K562 (cell line): ENCODE measurements at regions not wholly inside any gene's neighbourhood (a gene's known extent, or its start where the extent isn't known, plus 50 kb on each side); places are given as distances from the start of the nearest gene placed in this dataset.

ENCODE experiments used
- ATAC-seq: fragments of 200-7000 bp; cut with Tn5 transposase; 3 replicates; pipeline ENCODE4 v1.9.1; 2020; ENCODE audit warnings: moderate library complexity
- BruUV-seq: library from RNA; stranded (reverse); fragments of 400-500 nt; replicated peaks from 2 replicates; lab custom pipeline; 2021; lab: Mats Ljungman, UMichigan
- CTCF ChIA-PET: fragments of 300-600 bp; formaldehyde crosslinking; extraction: SDS; loops from one replicate; lab custom pipeline; 2021; ENCODE audit warnings: low intra/inter-chr PET ratio; lab: Yijun Ruan, JAX
- POLR2A ChIA-PET: fragments of 300-600, 350-650 bp; sonication (Branson Sonifier 250); formaldehyde crosslinking; extraction: SDS; loops from one replicate; lab custom pipeline; 2021; ENCODE audit warnings: antibody characterized with exemption, inconsistent platforms; lab: Yijun Ruan, JAX
- DNase-seq, 4 experiments: peaks; one replicate each; pipeline versions ENCODE4 v3.0.0 to v3.0.0-alpha.2; 2011 to 2018; ENCODE audit warnings: low spot score in 3 of 4, mixed read lengths in 3 of 4; ENCODE audit errors: extremely low read depth in 1 of 4
- FAIRE-seq: peaks from 2 replicates; lab custom pipeline; 2011; peaks lifted over from hg19 to GRCh38; lab: Jason Lieb, UNC
- H2AFZ ChIP-seq: 2 replicates; pipeline ENCODE4 v1.6.0; 2011; ENCODE audit warnings: low read depth, low read length, control low read depth, inconsistent platforms
- H3K27ac ChIP-seq: fragments of 200-600 bp; 3 replicates; pipeline ENCODE4 v1.8.0; 2011; ENCODE audit warnings: low read depth, mild to moderate bottlenecking, control low read depth, inconsistent platforms, low read length, moderate library complexity, mixed read lengths; ENCODE audit errors: extremely low read depth
- H3K27me3 ChIP-seq, 2 experiments: fragments of 300-600 bp in 1 of 2; 2 replicates in 1 of 2; 3 replicates in 1 of 2; pipeline versions ENCODE4 v1.6.0 to v1.8.0; 2011; ENCODE audit warnings: inconsistent platforms in 2 of 2, low read length in 2 of 2, mild to moderate bottlenecking in 1 of 2, mixed read lengths in 1 of 2, moderate library complexity in 1 of 2; ENCODE audit not compliant: control insufficient read depth in 2 of 2, insufficient read depth in 2 of 2
- H3K36me3 ChIP-seq: fragments of 300-600 bp; 3 replicates; pipeline ENCODE4 v1.8.0; 2011; ENCODE audit warnings: mild to moderate bottlenecking, low read length, inconsistent platforms; ENCODE audit not compliant: control insufficient read depth, insufficient read depth
- H3K4me1 ChIP-seq, 2 experiments: fragments of 200-600 bp in 1 of 2; replicated peaks in 1 of 2; 2 replicates in 1 of 2; 3 replicates in 1 of 2; pipeline versions ENCODE4 v1.5.1 to v1.8.0; 2011; ENCODE audit warnings: inconsistent platforms in 2 of 2, low read length in 2 of 2, mild to moderate bottlenecking in 1 of 2, mixed read lengths in 1 of 2, moderate library complexity in 1 of 2; ENCODE audit not compliant: control insufficient read depth in 2 of 2, insufficient read depth in 2 of 2
- H3K4me2 ChIP-seq: 2 replicates; pipeline ENCODE4 v1.6.1; 2011; ENCODE audit warnings: low read length, control low read depth, inconsistent platforms, mixed read lengths; ENCODE audit not compliant: insufficient read depth
- H3K4me3 ChIP-seq: fragments of 200-600 bp; sonication (generic), shearing (Covaris generic); 2 replicates; pipeline ENCODE4 v1.5.1; 2016; ENCODE audit warnings: control low read depth, inconsistent platforms
- H3K79me2 ChIP-seq: fragments of 200-600 bp; 3 replicates; pipeline ENCODE4 v1.8.0; 2011; ENCODE audit warnings: low read length, inconsistent platforms; ENCODE audit not compliant: control insufficient read depth, insufficient read depth
- H3K9ac ChIP-seq, 2 experiments: 2 replicates each; pipeline versions ENCODE4 v1.6.0 to v1.6.1; 2011; ENCODE audit warnings: low read depth in 2 of 2, low read length in 2 of 2, control low read depth in 1 of 2, inconsistent platforms in 1 of 2, mild to moderate bottlenecking in 1 of 2, mixed read lengths in 1 of 2; ENCODE audit not compliant: insufficient read depth in 1 of 2
- H3K9me1 ChIP-seq: one replicate; pipeline ENCODE4 v1.6.0; 2011; ENCODE audit warnings: inconsistent platforms, mild to moderate bottlenecking, low read length, moderate library complexity; ENCODE audit not compliant: control insufficient read depth, insufficient read depth
- H3K9me3 ChIP-seq: replicated peaks from 2 replicates; pipeline ENCODE4 v1.5.1; 2011; ENCODE audit warnings: low read depth, low read length, inconsistent platforms; ENCODE audit not compliant: control insufficient read depth, insufficient read depth
- H4K20me1 ChIP-seq: replicated peaks from 2 replicates; pipeline ENCODE4 v1.6.1; 2011; ENCODE audit warnings: low read length, inconsistent platforms, mixed read lengths; ENCODE audit not compliant: control insufficient read depth, insufficient read depth
- EP300 ChIP-seq: IDR thresholded peaks from 2 replicates; pipeline ENCODE4 v1.6.1; 2012; ENCODE audit warnings: low read length, improper control_type of control experiment
- HDAC3 ChIP-seq: fragments of 450-650 bp; IDR thresholded peaks from 2 replicates; pipeline ENCODE4 v1.6.1; 2018; ENCODE audit warnings: borderline replicate concordance, mild to moderate bottlenecking, moderate library complexity; ENCODE audit not compliant: partially characterized antibody
- ZNF174 ChIP-seq: fragments of 250-450 bp; sonication (Bioruptor Pico); IDR thresholded peaks from 2 replicates; pipeline ENCODE4 v1.4.0; 2020; ENCODE audit warnings: mild to moderate bottlenecking
- WGBS: fragments of 100-300 bp; shearing (Covaris generic); methylation state at CpG from one replicate; pipeline ENCODE4 v1.1.6; 2016; ENCODE audit warnings: low coverage, mixed read lengths; ENCODE audit not compliant: insufficient coverage; ENCODE audit errors: missing lambda C conversion rate; 5-methylcytosine and 5-hydroxymethylcytosine counted together
- in situ Hi-C: fragments of 300-500 bp; cut with MboI; formaldehyde crosslinking; loops from 4 replicates; pipeline ENCODE4 v1.15.0; 2018; ENCODE audit warnings: inconsistent platforms, mixed read lengths
- intact Hi-C: fragments of 100-400 bp; cut with micrococcal nuclease; formaldehyde crosslinking; loops from 2 replicates; pipeline ENCODE4 v1.14.2; 2022
- TF ChIP-seq, protein P1 (sequence below): fragments of 450-650 bp; IDR thresholded peaks from 2 replicates; pipeline ENCODE4 v1.6.1; 2016; ENCODE audit warnings: low read depth

DNA sequence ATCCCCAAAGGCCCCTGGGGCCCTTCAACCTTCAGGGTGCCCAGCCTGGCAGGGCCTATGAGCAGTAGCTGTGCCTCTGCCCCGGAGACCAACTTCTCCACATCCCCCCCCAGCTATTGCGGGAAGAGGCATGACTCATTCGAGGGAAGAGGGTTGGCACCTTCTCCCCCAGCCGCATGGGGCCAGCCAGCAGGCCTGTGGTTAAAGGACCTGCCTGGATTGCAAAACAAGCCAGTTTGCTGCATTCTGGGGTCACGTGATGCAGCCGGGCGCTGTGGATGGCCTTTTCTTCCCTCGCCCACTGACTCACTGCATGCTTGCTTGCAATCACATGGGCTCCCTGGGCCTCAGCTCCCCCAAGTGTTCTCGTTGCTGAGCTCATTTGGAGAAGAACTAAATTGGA is 182.5 kb downstream of the MAFB start (continued):
- no peak for TF ChIP-seq ZNF174 (CRISPR knock-in tag)
- TF ChIP-seq, protein P1, sequence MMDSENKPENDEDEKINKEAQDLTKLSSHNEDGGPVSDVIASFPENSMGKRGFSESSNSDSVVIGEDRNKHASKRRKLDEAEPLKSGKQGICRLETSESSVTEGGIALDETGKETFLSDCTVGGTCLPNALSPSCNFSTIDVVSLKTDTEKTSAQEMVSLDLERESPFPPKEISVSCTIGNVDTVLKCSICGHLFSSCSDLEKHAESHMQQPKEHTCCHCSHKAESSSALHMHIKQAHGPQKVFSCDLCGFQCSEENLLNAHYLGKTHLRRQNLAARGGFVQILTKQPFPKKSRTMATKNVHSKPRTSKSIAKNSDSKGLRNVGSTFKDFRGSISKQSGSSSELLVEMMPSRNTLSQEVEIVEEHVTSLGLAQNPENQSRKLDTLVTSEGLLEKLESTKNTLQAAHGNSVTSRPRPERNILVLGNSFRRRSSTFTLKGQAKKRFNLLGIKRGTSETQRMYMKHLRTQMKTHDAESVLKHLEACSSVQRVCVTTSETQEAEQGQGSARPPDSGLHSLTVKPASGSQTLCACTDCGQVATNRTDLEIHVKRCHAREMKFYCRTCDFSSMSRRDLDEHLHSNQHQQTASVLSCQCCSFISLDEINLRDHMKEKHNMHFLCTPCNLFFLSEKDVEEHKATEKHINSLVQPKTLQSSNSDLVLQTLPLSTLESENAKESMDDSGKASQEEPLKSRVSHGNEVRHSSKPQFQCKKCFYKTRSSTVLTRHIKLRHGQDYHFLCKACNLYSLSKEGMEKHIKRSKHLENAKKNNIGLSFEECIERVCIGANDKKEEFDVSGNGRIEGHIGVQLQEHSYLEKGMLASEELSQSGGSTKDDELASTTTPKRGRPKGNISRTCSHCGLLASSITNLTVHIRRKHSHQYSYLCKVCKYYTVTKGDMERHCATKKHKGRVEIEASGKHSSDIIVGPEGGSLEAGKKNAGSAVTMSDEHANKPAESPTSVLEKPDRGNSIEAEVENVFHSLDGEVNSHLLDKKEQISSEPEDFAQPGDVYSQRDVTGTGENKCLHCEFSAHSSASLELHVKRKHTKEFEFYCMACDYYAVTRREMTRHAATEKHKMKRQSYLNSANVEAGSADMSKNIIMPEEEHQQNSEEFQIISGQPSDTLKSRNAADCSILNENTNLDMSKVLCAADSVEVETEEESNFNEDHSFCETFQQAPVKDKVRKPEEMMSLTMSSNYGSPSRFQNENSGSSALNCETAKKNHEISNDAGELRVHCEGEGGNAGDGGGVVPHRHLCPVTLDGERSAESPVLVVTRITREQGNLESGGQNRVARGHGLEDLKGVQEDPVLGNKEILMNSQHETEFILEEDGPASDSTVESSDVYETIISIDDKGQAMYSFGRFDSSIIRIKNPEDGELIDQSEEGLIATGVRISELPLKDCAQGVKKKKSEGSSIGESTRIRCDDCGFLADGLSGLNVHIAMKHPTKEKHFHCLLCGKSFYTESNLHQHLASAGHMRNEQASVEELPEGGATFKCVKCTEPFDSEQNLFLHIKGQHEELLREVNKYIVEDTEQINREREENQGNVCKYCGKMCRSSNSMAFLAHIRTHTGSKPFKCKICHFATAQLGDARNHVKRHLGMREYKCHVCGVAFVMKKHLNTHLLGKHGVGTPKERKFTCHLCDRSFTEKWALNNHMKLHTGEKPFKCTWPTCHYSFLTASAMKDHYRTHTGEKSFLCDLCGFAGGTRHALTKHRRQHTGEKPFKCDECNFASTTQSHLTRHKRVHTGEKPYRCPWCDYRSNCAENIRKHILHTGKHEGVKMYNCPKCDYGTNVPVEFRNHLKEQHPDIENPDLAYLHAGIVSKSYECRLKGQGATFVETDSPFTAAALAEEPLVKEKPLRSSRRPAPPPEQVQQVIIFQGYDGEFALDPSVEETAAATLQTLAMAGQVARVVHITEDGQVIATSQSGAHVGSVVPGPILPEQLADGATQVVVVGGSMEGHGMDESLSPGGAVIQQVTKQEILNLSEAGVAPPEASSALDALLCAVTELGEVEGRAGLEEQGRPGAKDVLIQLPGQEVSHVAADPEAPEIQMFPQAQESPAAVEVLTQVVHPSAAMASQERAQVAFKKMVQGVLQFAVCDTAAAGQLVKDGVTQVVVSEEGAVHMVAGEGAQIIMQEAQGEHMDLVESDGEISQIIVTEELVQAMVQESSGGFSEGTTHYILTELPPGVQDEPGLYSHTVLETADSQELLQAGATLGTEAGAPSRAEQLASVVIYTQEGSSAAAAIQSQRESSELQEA = no peak

DNA sequence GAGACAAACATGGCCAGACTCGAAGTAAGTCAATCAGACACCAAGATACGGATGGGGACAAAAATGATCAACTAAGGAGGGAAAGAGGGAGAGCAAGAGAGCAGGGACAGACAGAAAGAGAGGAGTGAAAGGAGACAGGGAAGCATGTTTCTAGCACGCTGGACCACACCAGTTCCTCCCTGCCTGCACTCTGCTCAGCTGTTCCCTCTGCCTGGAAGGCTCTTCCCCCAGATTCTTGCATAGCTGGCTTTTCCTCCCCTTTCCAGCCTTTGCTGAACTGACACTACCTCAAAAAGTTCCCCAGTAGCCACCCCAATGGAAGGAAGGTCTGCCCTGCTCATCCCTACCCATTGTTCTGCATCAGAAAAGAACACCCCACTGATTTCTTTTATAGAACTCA is 185.9 kb downstream of the MAFB start:
- Histone ChIP-seq H4K20me1 (no peaks in the 10 kb centered on the region), H3K4me2 (no peak overlapping the region), H3K27ac (no peak overlapping the region), H3K4me1 (peaks cover 5 to 6% of the 10 kb centered on the region in 2 experiments; a peak in 4 of 5 replicates), H3K27me3 (no peaks in the 10 kb centered on the region), H3K9me3 (no peaks in the 10 kb centered on the region), H3K36me3 (no peaks in the 10 kb centered on the region), H3K79me2 (no peaks in the 10 kb centered on the region), H3K9me1 (no peaks in the 10 kb centered on the region), H3K4me3 (no peak overlapping the region), H3K9ac (no peak overlapping the region), H2AFZ (no peak overlapping the region)
- no peak for DNase-seq
- FAIRE-seq = no peak
- in situ Hi-C loops (no loop called here), intact Hi-C loops (no loop called here)
- POLR2A ChIA-PET = interaction anchor here (0.6 kb wide), 1 partner anchor 168 kb away, joined by 3 read pairs; no protein-coding TSS in a partner anchor
- CTCF ChIA-PET = no interaction called here
- ATAC-seq = no peak
- WGBS = 9% methylated on average over 3 of the region's 3 CpGs
- TF ChIP-seq HDAC3 = no peak
- TF ChIP-seq EP300 = no peak
- no TSS peak for BruUV-seq
